Tibial nerve (tissue), 4 donors: ENCODE measurements at regions not wholly inside any gene's neighbourhood (a gene's known extent, or its start where the extent isn't known, plus 50 kb on each side); places are given as distances from the start of the nearest gene placed in this dataset.
"Not testable (repeated sequence)": the region's sequence is repeated elsewhere in the genome, so short reads cannot be mapped to it uniquely, and the experiment has no call there.

Source experiments
- DNase-seq, 2 donors: peaks; one replicate each; pipeline ENCODE4 v3.0.0-alpha.2; 2019; ENCODE audit warnings: low spot score in 2 of 2
- H3K27ac ChIP-seq, 4 donors: fragments of 200-600 bp; sonication (generic) in 3 of 4; one replicate each; pipeline ENCODE4 v1.5.1; 2017 to 2019; ENCODE audit warnings: mild to moderate bottlenecking in 1 of 4
- H3K27me3 ChIP-seq, 2 donors: fragments of 200-600 bp; sonication (generic) in 1 of 2; one replicate each; pipeline versions ENCODE4 v1.5.1 to v1.6.0; 2017 to 2019
- H3K36me3 ChIP-seq, 3 donors: fragments of 200-600 bp; sonication (generic); one replicate each; pipeline ENCODE4 v1.5.1; 2018 to 2019
- H3K4me1 ChIP-seq, 4 donors: fragments of 200-600 bp; sonication (generic) in 3 of 4; one replicate each; pipeline ENCODE4 v1.5.1; 2017 to 2019
- H3K4me3 ChIP-seq, 4 donors: fragments of 200-600 bp; sonication (generic) in 3 of 4; one replicate each; pipeline ENCODE4 v1.5.1; 2017 to 2019; ENCODE audit warnings: mild to moderate bottlenecking in 1 of 4, moderate library complexity in 1 of 4
- H3K9me3 ChIP-seq, 4 donors: fragments of 200-600 bp; sonication (generic) in 3 of 4; one replicate each; pipeline ENCODE4 v1.5.1; 2017 to 2019
- EP300 ChIP-seq, 2 donors: sonication (generic); formaldehyde crosslinking; IDR thresholded peaks; one replicate each; pipeline ENCODE4 v1.6.1; 2017; ENCODE audit warnings: antibody characterized with exemption in 2 of 2, mild to moderate bottlenecking in 1 of 2
- POLR2A ChIP-seq, 2 donors: fragments of 450-650 bp; IDR thresholded peaks; one replicate each; pipeline ENCODE4 v1.6.1; 2017; ENCODE audit warnings: antibody characterized with exemption in 2 of 2, mild to moderate bottlenecking in 2 of 2, moderate library complexity in 2 of 2
- WGBS, 2 donors: methylation state at CpG; one replicate each; pipeline ENCODE4 v1.1.5; 2018; 5-methylcytosine and 5-hydroxymethylcytosine counted together
- TF ChIP-seq, protein P1 (sequence below), 5 experiments: fragments of 200-600 bp in 3 of 5; fragments of 450-650 bp in 2 of 5; sonication (generic) in 3 of 5; IDR thresholded peaks; one replicate each; pipeline ENCODE4 v1.5.1; 2016 to 2019; ENCODE audit warnings: antibody characterized with exemption in 5 of 5, mild to moderate bottlenecking in 3 of 5, moderate library complexity in 2 of 5

DNA sequence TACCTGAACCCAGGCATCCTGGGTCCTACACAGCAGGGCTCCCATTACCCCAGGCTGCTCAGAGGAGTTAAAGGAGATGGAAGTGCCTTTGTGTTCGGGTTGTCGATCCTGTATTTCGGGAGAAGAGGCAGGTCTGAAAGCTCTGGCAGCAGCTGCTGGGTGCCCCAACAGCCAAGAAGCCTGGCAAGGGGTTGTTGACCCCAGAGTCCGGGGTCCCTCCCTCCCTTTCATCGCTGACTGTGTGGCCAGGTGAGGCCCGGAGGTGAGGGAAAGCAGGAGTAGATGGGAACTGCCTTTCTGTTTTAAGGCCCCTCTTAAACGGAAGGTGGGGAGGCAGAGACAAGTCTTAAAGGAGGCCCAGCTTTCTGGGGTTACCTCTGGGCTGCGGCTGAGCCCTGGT lies 106.0 kb upstream of the SYT13 start:
- H3K4me1 ChIP-seq = no peaks in the 10 kb centered on the region
- TF ChIP-seq, protein P1, sequence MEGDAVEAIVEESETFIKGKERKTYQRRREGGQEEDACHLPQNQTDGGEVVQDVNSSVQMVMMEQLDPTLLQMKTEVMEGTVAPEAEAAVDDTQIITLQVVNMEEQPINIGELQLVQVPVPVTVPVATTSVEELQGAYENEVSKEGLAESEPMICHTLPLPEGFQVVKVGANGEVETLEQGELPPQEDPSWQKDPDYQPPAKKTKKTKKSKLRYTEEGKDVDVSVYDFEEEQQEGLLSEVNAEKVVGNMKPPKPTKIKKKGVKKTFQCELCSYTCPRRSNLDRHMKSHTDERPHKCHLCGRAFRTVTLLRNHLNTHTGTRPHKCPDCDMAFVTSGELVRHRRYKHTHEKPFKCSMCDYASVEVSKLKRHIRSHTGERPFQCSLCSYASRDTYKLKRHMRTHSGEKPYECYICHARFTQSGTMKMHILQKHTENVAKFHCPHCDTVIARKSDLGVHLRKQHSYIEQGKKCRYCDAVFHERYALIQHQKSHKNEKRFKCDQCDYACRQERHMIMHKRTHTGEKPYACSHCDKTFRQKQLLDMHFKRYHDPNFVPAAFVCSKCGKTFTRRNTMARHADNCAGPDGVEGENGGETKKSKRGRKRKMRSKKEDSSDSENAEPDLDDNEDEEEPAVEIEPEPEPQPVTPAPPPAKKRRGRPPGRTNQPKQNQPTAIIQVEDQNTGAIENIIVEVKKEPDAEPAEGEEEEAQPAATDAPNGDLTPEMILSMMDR (IDR thresholded peaks at IDR 0.05) = no peak
- TF ChIP-seq POLR2A (IDR thresholded peaks at IDR 0.05) (no peak), EP300 (IDR thresholded peaks at IDR 0.05) (no peak)
- no peaks in the 10 kb centered on the region for H3K9me3 ChIP-seq
- DNase-seq = no peak
- no peak overlapping the region for H3K27ac ChIP-seq
- 69 to 74% methylated on average over 8 of the region's 8 CpGs for WGBS, 2 donors
- H3K36me3 ChIP-seq = no peaks in the 10 kb centered on the region
- no peak overlapping the region for H3K4me3 ChIP-seq
- H3K27me3 ChIP-seq = peaks cover 0 to 20% of the 10 kb centered on the region in 2 donors

DNA sequence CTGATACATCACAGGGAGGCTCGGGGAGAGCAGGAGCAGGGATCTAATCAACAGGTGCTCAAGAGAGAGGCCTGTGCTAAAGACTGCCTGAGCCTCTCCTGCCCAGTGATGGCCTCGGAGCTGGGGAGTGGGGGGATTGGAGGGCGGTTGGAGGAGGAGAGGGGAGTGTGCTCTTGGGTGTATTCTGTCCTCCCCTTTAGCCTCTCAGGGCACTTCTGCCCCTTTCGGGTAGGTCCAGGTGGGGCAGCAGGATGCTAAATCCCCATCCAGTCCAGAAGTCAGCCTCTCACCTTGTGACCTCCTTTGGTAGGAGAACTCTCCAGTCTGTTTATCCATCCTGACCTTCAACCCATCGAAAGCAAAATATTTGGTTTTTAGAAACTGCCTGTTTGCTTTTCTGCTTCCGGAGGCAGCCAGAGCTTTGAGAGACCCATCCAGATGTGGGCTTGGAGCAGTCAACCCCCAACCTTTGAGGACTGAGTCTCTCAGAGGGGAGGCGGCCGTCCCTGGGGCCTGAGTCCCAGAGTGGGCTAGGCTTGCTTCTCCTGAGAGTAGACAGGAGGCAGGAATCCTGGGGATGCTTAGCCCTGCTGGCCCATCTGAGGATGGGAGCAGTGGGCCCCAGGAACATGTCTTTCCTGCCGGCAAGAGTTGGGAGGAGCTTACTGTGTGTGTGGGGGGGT lies 105.2 kb upstream of the SYT13 start:
- DNase-seq = no peak
- H3K27ac ChIP-seq = no peak overlapping the region
- H3K4me1 ChIP-seq = no peaks in the 10 kb centered on the region
- no peak overlapping the region for H3K4me3 ChIP-seq
- 61 to 69% methylated on average over 8 to 9 of the region's 9 CpGs for WGBS, 2 donors
- H3K27me3 ChIP-seq = peaks cover 0 to 29% of the 10 kb centered on the region in 2 donors
- no peaks in the 10 kb centered on the region for H3K36me3 ChIP-seq
- no peaks in the 10 kb centered on the region for H3K9me3 ChIP-seq
- TF ChIP-seq, protein P1 (IDR thresholded peaks at IDR 0.05) = no peak
- TF ChIP-seq POLR2A (IDR thresholded peaks at IDR 0.05) = no peak
- TF ChIP-seq EP300 (IDR thresholded peaks at IDR 0.05) = no peak

DNA sequence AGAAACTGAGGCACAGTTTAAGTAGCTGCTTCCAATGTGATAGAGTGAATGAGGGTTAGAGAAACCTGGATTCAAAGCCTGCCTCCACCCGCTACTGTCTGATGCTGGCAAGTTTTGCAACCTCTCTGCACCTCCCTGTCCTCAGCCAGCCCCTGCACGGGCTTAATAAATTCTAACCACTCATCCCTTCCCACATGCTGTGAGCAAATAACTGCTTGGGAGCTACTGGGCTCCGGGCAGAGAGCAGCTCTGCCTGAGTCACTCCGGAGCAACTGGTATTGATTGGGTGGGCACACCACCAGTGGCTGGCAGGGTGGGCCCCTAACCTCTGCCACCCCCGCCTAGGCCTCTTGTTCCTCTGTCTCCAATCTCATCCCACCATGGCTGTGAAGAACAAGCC lies 104.3 kb upstream of the SYT13 start:
- DNase-seq = no peak
- H3K27me3 ChIP-seq = peaks cover 0 to 34% of the 10 kb centered on the region in 2 donors
- H3K4me1 ChIP-seq = no peaks in the 10 kb centered on the region
- 71 to 79% methylated on average over 5 of the region's 5 CpGs for WGBS, 2 donors
- no peak overlapping the region for H3K27ac ChIP-seq
- no peak overlapping the region for H3K4me3 ChIP-seq
- no peaks in the 10 kb centered on the region for H3K9me3 ChIP-seq
- H3K36me3 ChIP-seq = no peaks in the 10 kb centered on the region
- TF ChIP-seq, protein P1 (IDR thresholded peaks at IDR 0.05) = no peak
- TF ChIP-seq POLR2A (IDR thresholded peaks at IDR 0.05) = no peak
- TF ChIP-seq EP300 (IDR thresholded peaks at IDR 0.05) = no peak

DNA sequence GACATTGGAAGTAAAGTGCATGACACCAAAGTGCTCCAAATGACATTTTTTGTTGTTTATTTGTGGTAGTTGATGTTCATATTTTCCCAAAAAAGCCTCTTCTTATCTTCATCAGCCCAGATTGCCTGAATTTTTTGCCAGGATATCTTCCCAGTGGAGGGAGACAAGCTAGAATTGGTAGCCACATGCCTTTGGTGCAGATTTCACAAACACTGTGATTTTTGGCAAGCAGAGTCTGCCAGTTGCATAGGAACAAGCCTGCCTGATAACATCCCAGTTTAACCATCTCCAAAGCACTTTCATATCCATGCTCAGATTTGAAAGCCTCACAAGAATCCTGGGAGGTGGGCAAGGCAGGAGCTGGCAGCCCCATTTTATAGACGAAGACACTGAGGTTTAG lies 102.3 kb upstream of the SYT13 start:
- Histone ChIP-seq H3K4me1 (peaks cover 0 to under 1% (median 0%) of the 10 kb centered on the region in 4 donors), H3K27ac (no peak overlapping the region), H3K9me3 (no peaks in the 10 kb centered on the region), H3K4me3 (no peak overlapping the region), H3K27me3 (peaks cover 0 to 41% of the 10 kb centered on the region in 2 donors), H3K36me3 (no peaks in the 10 kb centered on the region)
- WGBS, 2 donors = 71 to 80% methylated on average over 1 of the region's 1 CpG
- no peak for DNase-seq
- TF ChIP-seq EP300 (IDR thresholded peaks at IDR 0.05) = no peak
- TF ChIP-seq, protein P1 (IDR thresholded peaks at IDR 0.05) = no peak
- no peak for TF ChIP-seq POLR2A (IDR thresholded peaks at IDR 0.05)

DNA sequence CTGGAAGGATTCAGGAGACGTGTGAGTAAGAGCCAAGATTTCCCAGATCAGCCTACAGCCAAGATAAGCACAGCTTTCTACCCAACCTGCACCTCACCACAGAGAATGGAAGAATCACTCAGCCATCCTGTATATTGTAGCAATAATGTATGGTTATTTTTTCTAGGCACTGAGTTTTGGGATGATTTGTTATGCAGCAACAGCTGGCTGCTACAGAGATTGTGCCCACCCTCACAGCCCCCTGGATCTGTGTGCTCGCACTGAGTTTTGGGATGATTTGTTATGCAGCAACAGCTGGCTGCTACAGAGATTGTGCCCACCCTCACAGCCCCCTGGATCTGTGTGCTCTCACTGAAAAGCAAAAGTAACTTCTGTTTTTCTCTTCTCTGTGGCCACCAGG lies 101.7 kb upstream of the SYT13 start:
- H3K9me3 ChIP-seq, H3K36me3 ChIP-seq, H3K4me1 ChIP-seq, H3K4me3 ChIP-seq, DNase-seq, H3K27ac ChIP-seq: not testable (repeated sequence)
- 68 to 87% methylated on average over 2 of the region's 2 CpGs for WGBS, 2 donors
- H3K27me3 ChIP-seq = peaks cover 0 to 41% of the 10 kb centered on the region in 2 donors
